ENCODE measurements at regions not wholly inside any gene's neighbourhood (a gene's known extent, or its start where the extent isn't known, plus 50 kb on each side); places are given as distances from the start of the nearest gene placed in this dataset.
"Not testable (repeated sequence)": the region's sequence is repeated elsewhere in the genome, so short reads cannot be mapped to it uniquely, and the experiment has no call there.

- not testable (repeated sequence) for H3K36me3 ChIP-seq (ENCODE audit: control insufficient read depth in 4 of 4, insufficient read depth in 4 of 4, low read length in 4 of 4); H3K9ac ChIP-seq (ENCODE audit: insufficient read depth in 1 of 2, low read length in 2 of 2)
- 98 to 99% methylated on average over 15 to 18 of the region's 18 CpGs for WGBS, 2 donors
Observed at GRCh38 chr1:81502705-81503104, 298.0 kb upstream of the ADGRL2 start.

GRCh38 chr1:81501485-81501884 lies 299.2 kb upstream of the ADGRL2 start:
- DNase-seq; H3K27ac ChIP-seq (ENCODE audit: low read depth in 1 of 2, low read length in 1 of 2); ATAC-seq (ENCODE audit: insufficient read depth, low FRiP score): not testable (repeated sequence)

More at GRCh38 chr1:81502705-81503104, 298.0 kb upstream of the ADGRL2 start:
- not testable (repeated sequence) for H3K27me3 ChIP-seq (ENCODE audit: control insufficient read depth in 3 of 3, insufficient read depth in 3 of 3, low read length in 2 of 3); H3K4me3 ChIP-seq; DNase-seq; H3K9me3 ChIP-seq (ENCODE audit: control insufficient read depth in 4 of 4, insufficient read depth in 3 of 4, low read length in 3 of 4); ATAC-seq (ENCODE audit: insufficient read depth, low FRiP score); H3K27ac ChIP-seq (ENCODE audit: low read depth in 1 of 2, low read length in 1 of 2)
- H3K4me1 ChIP-seq (ENCODE audit: control insufficient read depth in 5 of 5, insufficient read depth in 5 of 5, low read length in 5 of 5): peaks cover 0 to 17% (median 11%) of the 10 kb centered on the region in 5 donors

GRCh38 chr1:81499487-81499886 lies 301.2 kb upstream of the ADGRL2 start:
- DNase-seq (no peak), ATAC-seq (ENCODE audit: insufficient read depth, low FRiP score) (no peak)
- Histone ChIP-seq H3K27me3 (ENCODE audit: control insufficient read depth in 3 of 3, insufficient read depth in 3 of 3, low read length in 2 of 3) (no peaks in the 10 kb centered on the region), H3K4me1 (ENCODE audit: control insufficient read depth in 5 of 5, insufficient read depth in 5 of 5, low read length in 5 of 5) (peaks cover 0 to 21% (median 12%) of the 10 kb centered on the region in 5 donors), H3K27ac (ENCODE audit: low read depth in 1 of 2, low read length in 1 of 2) (no peak overlapping the region), H3K9ac (ENCODE audit: insufficient read depth in 1 of 2, low read length in 2 of 2) (no peak overlapping the region), H3K9me3 (ENCODE audit: control insufficient read depth in 4 of 4, insufficient read depth in 3 of 4, low read length in 3 of 4) (no peaks in the 10 kb centered on the region), H3K4me3 (no peak overlapping the region), H3K36me3 (ENCODE audit: control insufficient read depth in 4 of 4, insufficient read depth in 4 of 4, low read length in 4 of 4) (no peaks in the 10 kb centered on the region)
- TF ChIP-seq, protein P1, sequence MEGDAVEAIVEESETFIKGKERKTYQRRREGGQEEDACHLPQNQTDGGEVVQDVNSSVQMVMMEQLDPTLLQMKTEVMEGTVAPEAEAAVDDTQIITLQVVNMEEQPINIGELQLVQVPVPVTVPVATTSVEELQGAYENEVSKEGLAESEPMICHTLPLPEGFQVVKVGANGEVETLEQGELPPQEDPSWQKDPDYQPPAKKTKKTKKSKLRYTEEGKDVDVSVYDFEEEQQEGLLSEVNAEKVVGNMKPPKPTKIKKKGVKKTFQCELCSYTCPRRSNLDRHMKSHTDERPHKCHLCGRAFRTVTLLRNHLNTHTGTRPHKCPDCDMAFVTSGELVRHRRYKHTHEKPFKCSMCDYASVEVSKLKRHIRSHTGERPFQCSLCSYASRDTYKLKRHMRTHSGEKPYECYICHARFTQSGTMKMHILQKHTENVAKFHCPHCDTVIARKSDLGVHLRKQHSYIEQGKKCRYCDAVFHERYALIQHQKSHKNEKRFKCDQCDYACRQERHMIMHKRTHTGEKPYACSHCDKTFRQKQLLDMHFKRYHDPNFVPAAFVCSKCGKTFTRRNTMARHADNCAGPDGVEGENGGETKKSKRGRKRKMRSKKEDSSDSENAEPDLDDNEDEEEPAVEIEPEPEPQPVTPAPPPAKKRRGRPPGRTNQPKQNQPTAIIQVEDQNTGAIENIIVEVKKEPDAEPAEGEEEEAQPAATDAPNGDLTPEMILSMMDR (IDR thresholded peaks at IDR 0.05; ENCODE audit: control extremely low read depth, extremely low read depth): no peak
- WGBS, 2 donors: 65% methylated on average over 2 of the region's 2 CpGs

More at GRCh38 chr1:81501485-81501884, 299.2 kb upstream of the ADGRL2 start:
- not testable (repeated sequence) for H3K27me3 ChIP-seq (ENCODE audit: control insufficient read depth in 3 of 3, insufficient read depth in 3 of 3, low read length in 2 of 3); H3K9ac ChIP-seq (ENCODE audit: insufficient read depth in 1 of 2, low read length in 2 of 2); H3K36me3 ChIP-seq (ENCODE audit: control insufficient read depth in 4 of 4, insufficient read depth in 4 of 4, low read length in 4 of 4); H3K9me3 ChIP-seq (ENCODE audit: control insufficient read depth in 4 of 4, insufficient read depth in 3 of 4, low read length in 3 of 4); H3K4me3 ChIP-seq
- peaks cover 0 to 17% (median 11%) of the 10 kb centered on the region in 5 donors for H3K4me1 ChIP-seq (ENCODE audit: control insufficient read depth in 5 of 5, insufficient read depth in 5 of 5, low read length in 5 of 5)
- 97 to 98% methylated on average over 15 of the region's 15 CpGs for WGBS, 2 donors

GRCh38 chr1:81498471-81499462 lies 302.0 kb upstream of the ADGRL2 start:
- 39 to 54% methylated on average over 5 of the region's 5 CpGs for WGBS, 2 donors
- H3K27me3 ChIP-seq (ENCODE audit: control insufficient read depth in 3 of 3, insufficient read depth in 3 of 3, low read length in 2 of 3): no peaks in the 10 kb centered on the region
- DNase-seq: peak in 2 of 3 donors; percentile 48

More at GRCh38 chr1:81498471-81499462, 302.0 kb upstream of the ADGRL2 start:
- Histone ChIP-seq H3K27ac (ENCODE audit: low read depth in 1 of 2, low read length in 1 of 2) (no peak overlapping the region), H3K4me3 (no peak overlapping the region), H3K9me3 (ENCODE audit: control insufficient read depth in 4 of 4, insufficient read depth in 3 of 4, low read length in 3 of 4) (no peaks in the 10 kb centered on the region), H3K36me3 (ENCODE audit: control insufficient read depth in 4 of 4, insufficient read depth in 4 of 4, low read length in 4 of 4) (no peaks in the 10 kb centered on the region), H3K4me1 (ENCODE audit: control insufficient read depth in 5 of 5, insufficient read depth in 5 of 5, low read length in 5 of 5) (peaks cover 0 to 28% (median 14%) of the 10 kb centered on the region in 5 donors), H3K9ac (ENCODE audit: insufficient read depth in 1 of 2, low read length in 2 of 2) (no peak overlapping the region)
- TF ChIP-seq, protein P1 (IDR thresholded peaks at IDR 0.05; ENCODE audit: control extremely low read depth, extremely low read depth): no peak
- ATAC-seq (ENCODE audit: insufficient read depth, low FRiP score): no peak

Data from lung (tissue), 11 donors.